ENCODE measurements at regions not wholly inside any gene's neighbourhood (a gene's known extent, or its start where the extent isn't known, plus 50 kb on each side); places are given as distances from the start of the nearest gene placed in this dataset.
A peak's percentile ranks its signal among the peaks of the same experiment; 100 is the strongest.

DNA sequence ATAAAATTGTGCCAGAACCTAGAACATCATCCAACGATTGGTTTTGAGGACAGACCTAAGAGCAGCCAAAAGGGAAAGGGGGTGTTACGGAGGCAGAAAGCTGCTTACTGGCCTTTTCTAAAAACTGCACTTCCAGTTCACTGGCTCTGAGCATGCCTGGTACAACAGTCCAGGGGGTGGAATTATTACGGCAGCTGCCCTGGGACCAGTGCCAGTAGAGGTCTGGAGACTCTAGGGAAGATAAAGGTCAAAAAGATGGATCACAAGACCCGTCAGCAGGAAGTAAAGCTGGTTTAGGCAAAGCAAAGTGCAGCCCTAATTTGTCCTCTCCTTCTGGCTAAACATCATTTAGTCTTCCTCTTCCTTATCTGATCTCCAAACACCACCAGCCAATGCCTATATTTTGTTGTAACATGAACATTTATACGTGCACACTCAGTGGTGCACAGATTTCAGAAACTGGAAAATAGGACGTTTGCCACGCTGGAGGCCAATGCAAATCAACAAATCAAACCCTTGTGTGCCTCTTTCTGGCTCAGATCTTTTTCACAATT lies 216.4 kb upstream of the DPP6 start:
- DNase-seq (ENCODE audit: low spot score) = no peak

DNA sequence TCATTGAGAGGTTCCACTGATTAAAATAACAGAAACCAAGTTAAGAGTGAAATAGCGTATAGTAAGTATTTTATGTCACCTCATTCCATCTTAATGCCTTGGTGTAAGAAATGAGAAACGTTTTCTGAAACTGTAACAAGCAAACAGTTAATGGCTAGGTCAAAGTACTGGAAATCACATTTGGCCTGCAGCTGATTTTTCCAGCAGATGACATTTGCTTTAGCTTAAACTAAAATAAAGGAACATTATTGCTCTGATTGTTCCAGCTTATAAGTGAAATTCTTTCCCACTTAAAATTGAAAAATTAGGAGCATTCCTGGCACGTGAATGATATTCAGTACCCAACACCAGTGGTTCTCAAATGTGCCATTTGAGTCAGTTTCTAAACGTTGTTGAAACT lies 213.6 kb upstream of the DPP6 start:
- no peak for DNase-seq (ENCODE audit: low spot score)

DNA sequence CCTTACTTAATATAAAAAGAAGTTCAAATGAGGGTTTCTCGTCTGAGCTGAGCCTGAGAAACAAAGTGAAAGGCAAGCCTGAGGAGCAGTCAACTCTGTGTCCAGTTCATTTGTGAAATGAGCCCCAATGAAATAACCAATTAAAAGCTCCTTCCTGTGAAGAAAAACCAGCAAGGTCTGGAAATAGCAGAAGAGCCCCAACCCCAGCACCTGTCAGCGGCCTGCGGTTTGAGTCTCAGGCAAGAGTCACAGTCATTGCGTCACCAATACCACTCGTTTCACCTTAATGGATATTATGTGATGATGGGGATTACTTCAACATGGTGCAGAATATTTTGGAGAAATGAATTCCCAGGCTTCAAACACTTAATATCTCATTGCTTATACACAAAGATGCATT lies 211.3 kb upstream of the DPP6 start:
- no peak for DNase-seq (ENCODE audit: low spot score)

- no peak for DNase-seq (ENCODE audit: low spot score)
These were observed 204.4 kb upstream of the DPP6 start for GRCh38 chr7:153847828-153848227.

DNA sequence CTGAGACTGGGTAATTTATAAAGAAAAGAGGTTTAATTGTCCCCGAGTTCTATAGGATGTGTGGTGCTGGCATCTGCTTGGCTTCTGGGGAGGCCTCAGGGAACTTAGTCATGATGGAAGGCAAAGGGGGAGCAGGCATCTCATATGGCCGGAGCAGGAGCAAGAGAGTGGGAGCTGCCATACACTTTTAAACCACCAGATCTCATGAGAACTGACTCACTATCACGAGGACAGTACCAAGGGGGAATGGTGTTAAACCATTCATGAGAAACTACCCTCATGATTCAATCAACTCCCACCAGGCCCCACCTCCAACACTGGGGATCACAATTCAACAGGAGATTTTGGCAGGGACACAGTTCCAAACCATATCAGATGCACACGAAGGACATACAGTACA lies 199.9 kb upstream of the DPP6 start:
- DNase-seq (ENCODE audit: low spot score) = no peak

GRCh38 chr7:153858355-153858754 lies 193.8 kb upstream of the DPP6 start:
- no peak for DNase-seq (ENCODE audit: low spot score)

GRCh38 chr7:153859239-153859638 lies 193.0 kb upstream of the DPP6 start:
- no peak for DNase-seq (ENCODE audit: low spot score)

DNA sequence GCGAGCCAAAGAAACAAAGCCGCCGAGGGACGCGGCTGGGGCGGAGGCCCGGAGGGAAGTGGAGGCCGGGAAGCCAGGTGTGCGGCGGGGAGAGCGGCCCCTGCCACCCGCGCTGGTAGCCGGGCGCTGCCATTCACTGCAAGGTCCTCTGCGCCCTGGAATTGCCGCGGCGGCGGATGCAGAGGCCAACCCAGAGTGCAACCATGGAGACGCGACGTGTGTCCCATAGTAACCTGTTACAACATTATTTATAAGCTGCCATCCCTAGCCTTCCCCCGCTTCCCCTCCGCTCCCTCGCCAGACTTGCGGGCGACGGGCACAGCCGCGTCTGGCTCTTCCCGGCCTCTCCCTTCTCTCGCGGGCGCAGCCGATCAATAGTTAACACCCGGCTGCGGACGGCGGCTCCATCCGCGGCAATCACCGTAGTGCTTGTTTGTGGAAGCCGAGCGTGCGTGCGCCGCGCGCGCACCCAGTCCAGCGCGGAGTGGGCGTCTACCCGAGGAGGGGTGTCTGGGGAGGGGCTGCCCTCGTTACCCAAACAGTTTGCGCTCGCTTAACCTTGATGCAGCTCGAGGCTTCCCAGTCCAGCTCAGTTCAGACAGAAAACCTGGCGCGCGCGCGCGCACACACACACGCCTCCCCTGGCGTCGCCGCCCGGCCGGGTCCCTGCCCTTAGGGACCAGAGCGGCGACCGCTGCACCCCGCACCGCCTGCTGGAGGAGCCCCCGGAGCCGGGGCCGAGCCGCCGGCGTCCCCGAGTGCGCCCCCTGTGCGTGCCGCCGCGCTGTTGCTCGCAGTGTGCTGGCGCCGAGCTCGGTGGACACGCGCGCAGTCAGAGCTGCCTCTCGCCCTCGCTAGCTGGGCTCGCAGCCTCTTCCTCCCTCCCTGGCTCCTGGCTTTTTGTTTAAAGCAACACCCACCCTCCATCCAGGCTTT lies 165.4 kb upstream of the DPP6 start:
- DNase-seq (ENCODE audit: low spot score) = peak; percentile 79

GRCh38 chr7:153887749-153888569 lies 164.2 kb upstream of the DPP6 start:
- DNase-seq (ENCODE audit: low spot score) = peak; percentile 58

GRCh38 chr7:153891990-153892389 lies 160.2 kb upstream of the DPP6 start:
- DNase-seq (ENCODE audit: low spot score) = no peak

DNA sequence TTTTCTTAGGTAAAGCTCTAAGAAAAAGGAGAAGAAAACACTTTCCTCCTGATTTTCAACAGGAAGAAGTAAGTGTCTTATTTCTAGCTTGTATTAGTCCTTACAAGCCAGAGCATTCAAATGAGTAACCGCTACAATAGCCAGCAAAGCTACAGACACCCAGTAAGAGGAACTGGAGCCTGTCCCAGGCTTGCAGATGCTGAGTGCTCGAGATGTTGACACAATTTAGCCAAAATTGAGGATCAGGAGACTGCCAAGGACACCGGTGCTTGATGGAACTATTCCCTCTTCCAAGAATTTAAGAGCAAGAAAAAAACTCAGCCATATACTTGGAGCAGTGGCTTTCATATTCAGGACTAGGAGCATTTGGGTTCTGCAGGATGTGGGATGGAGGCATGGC lies 149.3 kb upstream of the DPP6 start:
- no peak for DNase-seq (ENCODE audit: low spot score)

GRCh38 chr7:153912211-153912610 lies 140.0 kb upstream of the DPP6 start:
- no peak for DNase-seq (ENCODE audit: low spot score)

GRCh38 chr7:153920126-153920525 lies 132.1 kb upstream of the DPP6 start:
- DNase-seq (ENCODE audit: low spot score) = no peak

- no peak for DNase-seq (ENCODE audit: low spot score)
These were observed 131.3 kb upstream of the DPP6 start for GRCh38 chr7:153920897-153921296.

DNA sequence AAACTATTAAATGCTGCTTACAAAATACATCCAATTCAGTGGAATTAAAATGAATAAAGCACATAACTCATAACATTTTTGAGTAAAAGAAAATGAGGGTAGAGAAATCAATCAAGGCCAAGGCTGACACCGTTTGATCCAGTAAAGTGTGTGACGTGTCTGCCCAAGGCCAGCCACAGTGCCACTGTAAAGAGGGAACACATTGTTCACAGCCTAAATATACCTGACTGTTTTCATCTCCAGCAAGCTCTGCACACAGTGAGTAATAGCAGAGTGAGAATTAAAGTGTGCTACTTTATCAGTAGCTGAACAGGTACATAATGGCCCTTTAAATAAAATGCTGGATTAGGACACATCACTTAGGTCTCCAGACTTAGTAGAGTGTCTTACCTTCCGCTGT lies 130.8 kb upstream of the DPP6 start:
- DNase-seq (ENCODE audit: low spot score) = no peak

DNA sequence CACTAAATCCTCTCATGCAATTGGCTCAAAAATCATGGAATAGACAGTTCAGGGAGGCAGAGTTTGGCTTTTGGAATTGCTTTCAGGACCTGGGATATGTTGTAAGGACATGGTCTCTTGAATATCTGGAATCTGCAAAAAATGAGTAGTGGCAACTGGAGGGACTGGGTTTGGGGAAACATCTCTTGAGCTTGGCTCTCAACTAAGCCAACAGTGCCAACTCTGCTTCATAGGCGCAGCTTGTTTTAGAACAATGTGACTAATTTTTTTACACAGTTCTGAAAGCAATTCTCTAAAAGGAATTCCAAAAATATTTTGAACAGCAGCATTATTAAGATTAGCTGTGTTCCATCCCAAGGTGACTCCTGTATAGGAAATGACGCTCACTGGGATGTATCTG lies 121.5 kb upstream of the DPP6 start:
- no peak for DNase-seq (ENCODE audit: low spot score)

DNA sequence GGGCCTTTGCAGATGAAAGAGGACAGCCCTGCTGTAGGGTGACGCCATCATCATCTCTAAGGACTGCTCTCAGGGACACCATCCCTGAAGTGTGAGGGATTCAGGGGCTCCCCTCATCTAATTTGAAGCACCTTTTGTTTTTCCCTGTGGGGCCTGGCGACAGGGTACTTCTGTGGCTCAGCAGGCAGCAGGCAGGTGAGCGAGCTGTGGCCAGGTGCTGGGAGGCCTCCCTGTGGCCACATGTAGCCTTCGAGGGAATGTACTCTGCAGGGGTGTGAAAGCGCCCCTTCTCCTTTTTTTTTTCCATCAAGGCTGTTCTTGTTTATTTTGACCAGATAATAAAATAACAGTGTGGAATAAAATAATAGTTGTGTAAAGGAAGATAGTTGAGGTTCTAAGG lies 118.2 kb upstream of the DPP6 start:
- no peak for DNase-seq (ENCODE audit: low spot score)

DNA sequence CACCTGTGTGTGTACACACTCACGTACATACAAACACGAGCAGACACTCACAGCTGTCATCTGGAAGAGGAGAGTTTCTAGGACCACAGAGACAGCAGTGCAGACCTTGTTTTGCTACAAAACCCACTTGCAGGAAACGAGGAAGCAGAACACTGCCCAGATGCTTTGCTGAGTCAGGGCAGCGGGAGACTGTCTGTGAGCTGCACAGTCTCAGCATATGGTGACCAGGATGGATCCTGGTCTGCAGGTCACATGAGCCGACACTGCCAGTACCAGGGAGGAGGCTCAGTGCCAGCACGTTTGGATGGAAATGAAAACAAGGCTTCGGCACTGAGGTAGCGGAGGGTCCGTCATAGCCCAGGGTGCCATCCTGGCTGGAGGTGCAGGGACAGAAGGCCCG lies 117.6 kb upstream of the DPP6 start:
- DNase-seq (ENCODE audit: low spot score) = no peak

DNA sequence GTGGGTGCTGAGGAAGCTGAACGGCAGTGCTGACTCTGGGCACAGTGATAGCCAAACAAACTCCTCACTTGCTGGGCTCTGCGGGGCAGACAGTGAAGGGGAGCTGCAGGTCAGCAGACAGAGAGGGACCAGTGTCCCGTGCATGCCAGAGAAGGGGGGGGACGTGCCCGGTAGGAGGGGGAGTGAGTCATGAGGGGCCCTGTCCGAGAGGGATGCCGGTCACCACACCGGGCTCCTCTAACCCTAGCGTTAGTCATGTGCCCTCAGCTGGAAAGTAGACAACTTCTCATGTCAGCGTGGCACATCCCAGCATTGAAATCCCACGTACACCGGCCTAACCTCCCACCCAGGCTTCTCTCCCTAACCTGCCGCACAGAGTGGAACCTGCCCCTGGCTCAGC lies 117.1 kb upstream of the DPP6 start:
- no peak for DNase-seq (ENCODE audit: low spot score)

GRCh38 chr7:153938451-153938850 lies 113.7 kb upstream of the DPP6 start:
- no peak for DNase-seq (ENCODE audit: low spot score)

GRCh38 chr7:153939177-153939576 lies 113.0 kb upstream of the DPP6 start:
- no peak for DNase-seq (ENCODE audit: low spot score)

DNA sequence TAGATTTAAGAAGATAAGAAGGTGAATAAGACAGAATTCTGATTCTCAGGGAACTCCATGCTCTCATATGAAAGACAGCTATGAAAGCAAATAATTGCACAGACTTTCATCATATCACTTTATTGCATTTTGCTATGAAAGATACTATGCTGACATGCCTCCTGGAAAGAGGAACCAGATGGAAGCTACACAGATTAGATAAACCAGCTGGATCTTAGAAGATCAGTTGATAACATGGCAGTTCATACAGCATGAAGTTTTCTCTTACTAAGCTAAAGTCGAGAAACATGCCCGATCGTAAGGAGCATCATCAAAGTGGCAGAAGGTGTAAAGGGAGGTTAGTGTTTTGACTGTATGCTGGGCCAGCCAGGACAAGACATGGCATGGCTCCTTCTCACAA lies 112.5 kb upstream of the DPP6 start:
- DNase-seq (ENCODE audit: low spot score) = no peak

DNA sequence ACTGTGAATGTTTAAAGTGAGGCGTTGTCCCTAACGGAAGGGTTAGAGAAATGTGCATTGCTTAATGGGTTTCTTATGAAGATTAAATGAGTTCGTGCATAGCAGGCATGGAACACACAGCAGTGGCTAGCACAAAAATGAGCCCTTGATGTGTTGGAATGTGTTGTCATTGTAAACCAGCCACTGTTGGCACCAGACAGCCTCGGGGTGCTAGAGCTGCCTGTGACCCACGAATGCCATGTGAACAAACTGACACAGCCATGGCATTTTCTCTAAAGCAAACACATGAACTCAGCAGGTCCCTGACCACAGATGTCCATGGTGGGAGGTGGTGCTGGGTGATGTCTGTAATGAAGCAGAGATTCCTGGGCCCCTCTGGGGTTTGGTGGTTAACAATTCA lies 111.1 kb upstream of the DPP6 start:
- no peak for DNase-seq (ENCODE audit: low spot score)
